Endothelial cell of hepatic sinusoid (primary cell): ENCODE measurements at regions not wholly inside any gene's neighbourhood (a gene's known extent, or its start where the extent isn't known, plus 50 kb on each side); places are given as distances from the start of the nearest gene placed in this dataset.

Experiments used
- in situ Hi-C: cut with HindIII; loops from 2 replicates; pipeline ENCODE4 v1.10.0; 2017; ENCODE audit warnings: low sequenced_read_pairs

DNA sequence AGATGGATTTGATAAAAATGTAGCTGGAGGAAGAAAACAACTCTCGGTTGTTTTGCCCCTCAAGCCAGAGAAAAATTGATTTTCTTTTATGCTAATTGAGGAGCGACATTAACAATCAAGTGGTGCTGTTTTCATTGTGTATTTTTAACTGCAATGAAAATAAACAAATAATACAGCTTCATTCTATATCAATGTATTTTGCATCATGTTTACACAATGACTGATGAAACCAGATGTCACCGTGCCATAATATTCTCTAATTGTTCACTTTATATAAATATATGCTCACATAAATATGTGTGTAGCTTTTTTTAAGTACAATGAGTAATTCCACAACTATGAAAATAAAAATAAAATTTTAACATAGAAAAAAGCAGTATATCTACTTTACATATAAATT, 139.0 kb upstream of the PRDM9 start:
- in situ Hi-C loops, result no loop called here

DNA sequence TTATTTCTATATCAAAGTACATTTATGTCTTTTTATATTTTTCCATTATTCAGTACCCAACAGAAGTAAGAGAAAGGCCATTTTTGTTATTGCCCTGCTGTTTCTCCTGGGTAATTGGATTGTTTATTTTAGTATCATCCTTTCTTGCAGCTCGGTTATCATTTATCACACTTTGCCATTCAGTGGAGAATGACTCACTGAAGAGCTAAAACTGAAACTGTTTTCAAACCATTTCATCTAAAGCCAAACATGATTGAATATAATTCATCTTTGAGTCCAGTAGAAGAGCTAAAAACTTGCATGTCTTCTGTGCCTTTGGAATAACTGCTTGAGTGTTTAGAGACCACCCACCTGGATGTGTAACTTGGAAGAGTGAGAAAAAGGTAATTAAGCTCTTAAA, 139.5 kb upstream of the PRDM9 start:
- in situ Hi-C loops, result no loop called here

DNA sequence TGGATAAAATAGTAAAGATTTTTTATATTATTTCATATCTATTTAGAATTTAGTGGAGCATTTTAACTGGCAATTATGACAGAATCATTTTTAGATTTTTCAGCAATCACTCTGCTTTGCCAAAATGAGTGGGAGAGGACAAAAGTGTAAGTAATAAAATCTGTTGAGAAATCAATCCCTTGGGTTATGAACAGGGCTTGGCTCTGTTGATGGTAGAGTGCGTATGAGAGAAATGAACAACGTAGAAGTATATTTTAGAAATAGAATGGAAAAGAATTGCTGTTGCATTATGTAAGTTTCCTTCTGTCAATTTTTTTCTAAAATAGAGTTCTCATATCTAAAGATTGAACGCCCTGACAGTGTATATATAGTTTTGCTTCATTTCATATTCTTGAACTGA, 154.1 kb upstream of the PRDM9 start:
- in situ Hi-C loops, result no loop called here

- in situ Hi-C loops, result no loop called here
These were observed 155.0 kb upstream of the PRDM9 start for GRCh38 chr5:23352446-23352845.

DNA sequence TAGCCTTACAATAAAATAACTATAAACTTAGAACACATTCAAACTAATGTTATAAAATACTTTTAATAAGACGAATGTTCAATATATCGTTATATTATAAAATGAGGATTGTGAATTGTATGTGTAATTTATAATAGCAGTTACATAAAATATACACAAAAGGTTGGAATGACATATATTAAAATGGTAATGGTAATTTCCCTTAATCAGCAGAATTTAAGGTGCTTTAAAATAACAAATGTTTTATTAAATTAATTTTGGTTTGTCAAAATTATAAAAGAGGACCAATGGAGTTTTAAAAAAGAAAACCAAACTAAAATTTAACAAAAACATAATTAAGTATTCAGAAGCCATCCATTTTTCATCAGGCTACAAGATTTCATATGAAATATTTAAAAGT, 164.3 kb upstream of the PRDM9 start:
- in situ Hi-C loops, result no loop called here

DNA sequence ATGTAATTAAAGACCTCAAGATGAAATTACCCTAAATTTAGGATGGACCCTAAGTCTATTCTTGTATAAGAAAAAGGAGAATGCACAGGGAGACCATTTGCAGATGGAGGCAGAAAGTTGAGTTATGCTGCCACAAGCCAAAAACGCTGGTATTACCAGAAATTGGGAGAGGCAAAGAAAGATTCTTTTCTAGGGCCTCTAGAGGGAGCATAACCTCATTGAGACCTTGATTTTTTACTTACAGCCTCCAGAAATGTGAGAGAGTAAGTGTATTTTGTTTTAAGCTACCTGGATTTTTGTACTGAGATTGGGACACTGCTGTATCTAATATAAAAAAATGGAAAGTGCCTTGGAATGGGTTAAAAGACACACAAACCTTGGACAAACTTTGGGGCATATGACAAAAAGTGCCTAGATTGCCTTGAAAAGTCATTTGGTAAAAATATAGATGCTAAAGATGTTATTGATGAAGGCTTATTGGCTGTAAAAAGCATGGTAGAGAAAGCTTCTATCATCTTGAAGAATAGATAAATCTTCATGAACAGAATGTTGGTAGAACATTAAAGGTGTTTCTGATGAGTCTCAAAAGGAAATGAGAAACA, 174.7 kb upstream of the PRDM9 start:
- in situ Hi-C loops, result no loop called here

DNA sequence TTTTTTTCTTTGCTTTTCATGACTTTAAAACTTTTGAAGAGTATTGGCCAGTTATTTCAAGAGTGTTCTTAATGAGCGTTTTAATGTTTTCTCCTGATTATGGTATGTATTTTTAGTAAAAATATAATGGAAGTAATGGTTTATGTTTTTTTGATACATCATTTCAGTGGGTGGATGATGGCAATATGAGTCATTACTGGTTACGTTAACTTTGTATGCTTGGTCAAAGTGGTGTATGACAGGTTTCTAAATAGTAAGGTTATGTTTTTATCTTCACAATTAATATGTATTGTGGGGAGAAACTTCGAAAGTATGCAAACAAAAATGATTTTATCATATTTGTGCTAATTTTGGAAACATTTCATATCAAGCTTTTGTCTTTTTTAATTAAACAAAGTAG, 176.7 kb upstream of the PRDM9 start:
- in situ Hi-C loops, result no loop called here

DNA sequence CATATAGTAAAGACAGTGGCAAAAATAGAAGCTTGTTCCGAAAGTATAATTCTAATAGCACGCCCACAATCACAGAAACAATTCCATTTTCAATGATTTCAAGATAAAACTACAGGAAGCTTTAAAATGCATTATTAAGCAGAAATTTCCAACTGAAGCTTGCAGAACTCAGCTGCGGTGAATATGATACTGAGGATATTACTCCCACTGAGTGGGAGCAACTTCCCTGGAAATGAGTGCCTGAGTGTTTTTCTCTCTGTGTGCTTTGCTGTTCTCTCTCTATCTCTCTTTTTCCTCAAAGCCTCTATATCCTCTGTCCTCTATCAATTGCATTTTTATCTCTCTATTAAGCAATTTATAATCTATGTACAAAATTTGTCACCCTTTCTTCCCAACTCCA, 187.5 kb upstream of the PRDM9 start:
- in situ Hi-C loops, result no loop called here

GRCh38 chr5:23318960-23319359, 188.4 kb upstream of the PRDM9 start:
- in situ Hi-C loops, result no loop called here

GRCh38 chr5:23318166-23318565, 189.2 kb upstream of the PRDM9 start:
- in situ Hi-C loops, result no loop called here

GRCh38 chr5:23316060-23316591, 191.3 kb upstream of the PRDM9 start:
- in situ Hi-C loops, result no loop called here

DNA sequence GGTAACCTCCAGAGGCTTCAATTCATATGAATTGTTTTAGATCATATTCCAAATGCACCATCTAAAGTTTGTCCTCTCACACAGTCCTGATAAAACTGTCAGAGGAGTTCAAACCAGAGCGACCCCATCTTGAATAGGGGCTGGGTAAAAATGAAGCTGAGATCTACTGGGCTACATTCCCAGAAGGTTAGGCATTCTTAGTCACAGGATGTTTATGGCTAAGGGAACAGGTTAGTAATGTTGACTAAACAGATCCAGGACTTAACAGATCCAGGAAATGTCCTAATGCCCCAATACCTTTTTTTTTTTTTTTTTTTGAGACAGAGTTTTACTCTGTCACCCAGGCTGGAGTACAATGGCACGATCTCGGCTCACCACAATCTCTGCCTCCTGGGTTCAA, 192.6 kb upstream of the PRDM9 start:
- in situ Hi-C loops, result no loop called here

- in situ Hi-C loops, result no loop called here
These were observed 202.4 kb upstream of the PRDM9 start for GRCh38 chr5:23305055-23305454.

GRCh38 chr5:23303836-23304235, 203.6 kb upstream of the PRDM9 start:
- in situ Hi-C loops, result no loop called here

DNA sequence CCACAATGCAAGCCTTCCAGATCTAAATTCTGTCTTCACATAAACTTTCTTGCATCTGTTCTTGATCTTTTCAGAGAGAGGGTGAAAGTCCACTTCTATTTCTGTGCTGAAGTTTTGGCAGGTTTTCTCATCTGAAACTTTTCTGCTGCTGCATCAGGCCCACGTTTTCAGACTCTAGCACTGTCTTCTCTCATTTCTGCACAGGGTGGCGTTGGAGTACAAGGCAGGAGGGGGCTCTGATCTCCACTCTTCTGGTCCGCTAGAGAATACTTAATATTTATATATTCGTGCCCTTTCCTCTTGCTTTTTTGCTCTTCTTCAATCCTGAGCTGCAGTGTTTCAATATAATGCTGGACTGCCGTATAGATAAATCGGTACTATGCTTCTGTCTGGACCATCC, 204.0 kb upstream of the PRDM9 start:
- in situ Hi-C loops, result no loop called here

GRCh38 chr5:23302438-23302837, 205.0 kb upstream of the PRDM9 start:
- in situ Hi-C loops, result no loop called here

GRCh38 chr5:23289162-23289561, 218.2 kb upstream of the PRDM9 start:
- in situ Hi-C loops, result no loop called here

- in situ Hi-C loops, result no loop called here
These were observed 222.8 kb upstream of the PRDM9 start for GRCh38 chr5:23284656-23285055.

DNA sequence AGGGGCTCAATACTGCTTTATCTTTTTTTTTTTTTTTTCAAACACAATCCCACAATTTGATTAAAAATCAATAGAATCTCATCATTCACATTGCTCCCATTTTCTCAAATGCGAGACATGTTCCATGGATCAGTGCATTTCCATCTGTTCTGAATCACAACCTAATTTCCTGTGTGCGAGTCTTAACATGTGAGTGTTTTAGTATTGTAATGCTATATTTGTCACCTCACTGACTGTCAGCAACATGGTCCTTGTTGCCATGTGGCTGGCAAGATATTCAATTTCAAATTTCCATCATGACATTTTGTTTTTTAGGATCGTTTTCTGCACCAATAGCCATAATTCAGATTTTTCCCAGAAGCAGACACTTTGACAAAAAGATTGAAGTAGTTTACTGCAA, 233.2 kb upstream of the PRDM9 start:
- in situ Hi-C loops, result no loop called here

GRCh38 chr5:23269981-23270380, 237.4 kb upstream of the PRDM9 start:
- in situ Hi-C loops, result no loop called here

GRCh38 chr5:23268136-23268535, 239.3 kb upstream of the PRDM9 start:
- in situ Hi-C loops, result no loop called here

DNA sequence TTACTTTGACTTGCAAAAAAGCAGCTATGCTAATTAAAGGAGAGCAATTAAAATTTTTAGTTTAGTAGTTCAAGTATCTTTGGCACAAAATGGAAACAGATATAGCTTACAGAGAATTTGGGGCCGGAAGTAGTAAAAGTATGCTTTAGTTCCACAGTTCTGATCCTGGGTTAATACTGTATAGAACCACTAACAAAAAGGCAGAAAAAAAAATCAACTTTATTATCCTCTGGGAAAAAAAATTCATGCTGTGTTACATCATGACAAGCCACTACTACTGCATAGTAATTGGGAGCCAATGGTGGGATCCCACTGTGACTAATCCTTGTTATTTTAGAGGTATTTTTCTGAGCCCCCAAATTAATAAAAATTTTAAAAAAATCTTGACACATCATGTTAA, 246.8 kb upstream of the PRDM9 start:
- in situ Hi-C loops, result no loop called here

GRCh38 chr5:23257656-23258055, 249.8 kb upstream of the PRDM9 start:
- in situ Hi-C loops, result no loop called here
